ENCODE measurements at regions not wholly inside any gene's neighbourhood (a gene's known extent, or its start where the extent isn't known, plus 50 kb on each side); places are given as distances from the start of the nearest gene placed in this dataset.

DNA sequence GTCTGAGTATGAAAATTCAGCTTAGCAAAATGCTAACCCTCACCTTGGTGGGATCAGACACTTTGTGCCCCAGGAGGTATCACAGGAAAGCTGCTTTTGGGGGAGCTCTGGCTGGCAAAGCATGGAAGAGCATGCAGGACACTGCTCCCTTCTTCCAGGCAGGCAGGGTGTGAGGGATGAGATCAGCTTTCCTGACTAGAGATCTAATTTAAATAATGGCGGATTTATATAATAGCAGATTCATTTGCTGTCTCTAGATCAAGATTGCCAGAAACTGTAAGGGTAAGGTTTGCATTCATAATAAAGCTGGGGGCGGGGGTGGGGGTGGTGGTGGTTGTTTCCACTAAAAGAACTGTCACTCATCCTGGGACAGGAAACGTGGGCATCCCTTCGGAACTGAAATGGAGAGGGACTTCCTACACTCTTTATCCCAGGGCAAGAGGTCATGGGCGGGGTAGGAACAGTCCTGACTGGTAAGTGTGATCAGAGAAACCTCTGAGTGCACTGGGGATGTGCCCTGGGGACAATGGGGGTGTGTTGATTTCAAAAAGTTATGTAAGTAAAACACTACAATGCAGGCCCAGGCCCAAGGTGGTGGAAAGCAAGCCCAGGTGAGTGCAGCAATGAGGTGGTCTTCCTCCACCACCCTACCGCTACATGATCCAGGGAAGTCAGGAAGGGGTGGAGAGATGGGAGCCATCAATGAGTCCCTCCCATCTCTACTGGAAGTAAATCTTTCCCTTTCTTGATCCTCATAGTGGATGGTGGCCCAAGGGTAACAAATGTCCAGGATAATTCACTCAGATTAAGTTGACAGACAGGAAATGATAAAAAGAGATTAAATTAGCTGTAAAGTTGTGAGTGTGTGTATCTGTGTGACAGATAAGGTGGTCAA, 171.4 kb upstream of the SERPINE2 start:
- no peak for DNase-seq

DNA sequence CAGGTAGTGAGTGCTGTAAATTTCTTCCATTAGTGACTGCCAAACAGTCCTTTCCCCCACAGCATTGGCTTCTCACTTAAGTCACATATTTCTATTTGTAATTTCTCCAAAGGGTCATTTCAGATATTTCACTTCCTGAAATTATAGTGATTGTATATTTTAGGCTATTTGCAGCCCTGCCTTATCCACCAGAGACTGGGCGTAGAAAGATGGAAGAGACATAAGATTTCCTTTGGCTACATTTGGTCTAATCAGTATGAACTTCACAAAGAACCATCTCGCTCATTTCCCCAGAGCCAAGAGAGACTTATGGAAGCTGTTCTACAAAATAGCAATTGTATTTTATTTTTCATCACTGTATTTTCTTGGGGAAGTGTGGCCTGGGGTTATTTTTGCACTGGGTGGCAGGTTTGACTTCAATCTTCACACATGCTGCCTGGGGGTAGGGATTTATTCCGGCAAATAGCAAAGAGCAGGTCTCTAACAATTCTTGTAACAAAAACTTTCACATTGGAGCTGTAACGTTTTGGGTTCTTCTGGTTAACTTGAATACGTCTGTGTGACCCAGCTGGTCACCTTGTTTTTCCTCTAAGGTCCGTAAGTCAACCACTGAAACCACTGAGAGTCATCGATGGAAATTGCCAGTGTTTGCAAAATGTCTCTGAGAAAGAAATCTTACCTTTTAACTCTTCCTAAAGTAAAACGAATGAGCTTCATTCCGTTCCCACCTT, 170.6 kb upstream of the SERPINE2 start:
- DNase-seq: no peak

DNA sequence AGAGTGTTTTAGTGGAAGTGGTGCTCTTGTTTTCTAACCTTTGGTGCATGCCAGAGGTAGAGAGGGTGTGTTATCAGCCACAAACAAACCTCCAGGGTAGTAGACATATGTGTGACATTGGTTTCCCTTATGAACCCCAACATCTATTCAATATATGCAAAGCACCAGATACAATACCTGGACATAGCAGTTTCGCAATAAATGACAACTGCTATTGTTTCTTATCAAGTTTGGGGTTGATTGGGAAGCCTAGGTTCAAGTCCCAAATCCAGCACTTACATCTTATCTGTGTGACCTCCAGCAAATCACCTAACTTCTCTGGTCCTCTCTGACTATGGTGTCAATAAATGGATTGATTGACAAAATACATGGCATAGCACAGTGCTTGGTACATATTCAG, 169.4 kb upstream of the SERPINE2 start:
- DNase-seq: no peak

DNA sequence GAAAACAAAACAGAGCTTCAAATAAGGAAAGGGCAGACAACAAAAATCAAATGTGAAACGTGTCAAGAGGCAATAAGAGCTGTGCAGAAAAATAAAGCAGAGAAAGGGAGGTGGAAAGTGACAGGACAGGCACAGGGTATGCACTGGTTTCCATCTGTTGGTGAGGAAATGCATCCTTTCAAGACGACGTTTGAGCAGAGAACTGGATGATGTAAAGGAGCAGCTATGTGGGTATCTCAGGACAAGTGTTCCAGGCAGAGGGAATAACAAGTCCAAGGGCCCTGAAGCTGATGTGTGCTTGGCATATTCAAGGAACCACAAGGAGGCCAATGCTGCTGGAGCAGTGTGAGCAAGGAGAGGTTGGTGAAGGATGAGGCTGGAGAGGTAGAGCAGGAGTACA, 168.9 kb upstream of the SERPINE2 start:
- DNase-seq: no peak

DNA sequence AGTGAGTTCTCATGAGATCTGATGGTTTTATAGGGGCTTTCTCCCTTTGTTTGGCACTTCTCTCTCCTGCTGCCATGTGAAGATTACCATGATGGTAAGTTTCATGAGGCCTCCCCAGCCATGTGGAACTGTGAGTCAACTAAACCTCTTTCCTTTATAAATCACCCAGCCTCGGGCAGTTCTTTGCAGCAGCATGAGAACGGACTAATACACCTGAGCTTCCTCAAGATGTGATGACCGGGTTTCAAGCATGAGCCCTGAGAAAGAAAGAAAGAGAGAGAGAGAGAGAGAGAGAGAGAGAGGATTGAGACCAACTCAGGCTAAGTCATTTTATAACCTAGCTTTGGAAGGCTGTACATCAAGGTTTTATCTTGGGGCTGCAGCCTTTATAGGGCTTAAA, 167.7 kb upstream of the SERPINE2 start:
- no peak for DNase-seq

DNA sequence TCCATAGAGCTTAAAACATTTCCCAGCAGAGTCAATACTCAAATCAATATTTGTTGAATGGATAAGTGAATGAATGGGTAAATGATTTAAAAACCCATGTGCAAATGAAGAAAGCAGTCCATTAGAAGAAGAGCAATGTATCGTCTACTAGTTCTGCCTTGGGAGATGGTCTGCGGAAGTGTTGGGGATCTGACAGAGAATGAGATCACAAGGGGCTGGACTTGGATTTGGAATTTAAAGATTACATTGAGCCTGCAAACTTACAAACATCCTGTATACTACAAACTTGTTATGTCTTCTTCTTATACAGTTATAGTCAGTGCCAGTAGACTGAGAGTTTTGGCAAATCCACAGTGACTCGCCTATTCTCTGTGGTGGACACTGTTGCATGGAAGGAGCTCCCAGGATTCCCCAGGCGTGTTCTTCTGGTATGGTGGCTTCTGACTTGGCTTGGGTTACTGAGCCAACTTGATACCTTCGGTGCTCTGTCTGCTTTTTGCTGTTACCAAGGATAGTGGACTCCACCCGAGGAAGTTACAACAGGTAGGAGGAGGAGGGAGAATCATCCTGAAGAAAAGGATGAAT, 163.3 kb upstream of the SERPINE2 start:
- DNase-seq: no peak

DNA sequence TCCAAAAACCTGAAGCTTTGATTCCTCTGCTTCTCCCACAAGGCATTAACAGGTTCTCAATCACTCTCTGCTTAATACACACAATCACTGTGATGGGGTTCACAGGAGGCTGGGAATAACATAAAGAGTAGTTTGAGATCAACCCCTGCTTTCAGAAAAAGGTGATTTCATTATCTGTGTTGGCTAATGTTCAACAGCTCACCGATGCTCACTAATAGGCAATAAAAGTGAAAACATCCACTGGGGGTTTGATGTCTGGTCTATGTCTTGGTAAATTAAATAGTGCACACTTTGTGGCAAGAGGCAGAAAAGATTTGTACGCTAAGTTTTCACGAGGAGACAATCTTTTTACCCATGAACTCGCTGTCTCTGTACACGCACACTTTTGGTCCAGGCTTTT, 159.3 kb upstream of the SERPINE2 start:
- DNase-seq: no peak

DNA sequence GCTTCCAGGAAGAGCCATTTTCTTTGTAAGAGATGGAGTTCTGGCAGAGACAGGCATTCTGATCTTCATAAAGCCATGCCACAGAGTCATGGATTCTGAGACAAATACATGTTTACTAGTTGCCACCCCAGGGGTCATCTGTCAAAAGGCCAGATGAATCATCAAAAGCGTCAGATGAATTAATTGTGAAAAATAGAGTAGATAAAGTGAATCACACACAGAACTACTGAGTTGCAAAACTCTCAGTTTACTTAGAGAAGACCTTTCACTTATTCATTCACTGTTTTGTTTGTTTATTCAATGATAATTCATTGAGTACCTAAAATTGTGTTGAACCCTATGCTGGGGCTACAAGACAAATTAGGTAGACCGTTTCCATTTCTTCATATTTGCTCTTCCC, 157.7 kb upstream of the SERPINE2 start:
- DNase-seq: no peak

DNA sequence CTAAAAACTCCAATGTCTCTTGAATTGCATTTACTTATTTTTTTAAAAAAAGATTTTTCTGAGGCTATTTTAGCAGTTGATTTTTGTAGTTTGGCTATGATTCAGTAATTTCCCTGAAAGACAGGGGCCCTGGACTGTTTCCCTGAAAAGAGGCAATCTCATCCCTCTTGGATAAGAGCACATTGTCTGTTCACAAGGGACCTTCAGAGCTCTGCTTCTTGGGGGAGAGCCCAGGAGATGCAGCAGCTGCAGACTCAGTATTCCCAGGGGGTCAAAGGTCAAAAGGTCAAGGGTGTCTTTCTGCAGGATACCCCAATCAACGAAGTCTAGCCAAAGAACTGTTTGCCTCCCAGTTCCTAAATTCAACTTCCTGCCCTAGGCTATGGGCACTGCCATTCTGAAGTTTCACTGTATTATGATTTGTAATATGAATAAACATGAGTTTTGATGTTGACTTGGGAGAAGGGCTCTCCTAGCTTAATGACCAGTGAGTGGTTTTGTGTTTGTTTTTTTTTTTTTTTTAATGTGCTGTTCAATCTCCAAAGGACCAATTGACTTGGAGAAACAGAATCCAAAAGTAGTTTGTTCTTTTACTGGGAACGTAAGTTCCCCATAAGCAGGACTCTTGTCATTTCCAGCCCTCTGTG, 157.0 kb upstream of the SERPINE2 start:
- no peak for DNase-seq

DNA sequence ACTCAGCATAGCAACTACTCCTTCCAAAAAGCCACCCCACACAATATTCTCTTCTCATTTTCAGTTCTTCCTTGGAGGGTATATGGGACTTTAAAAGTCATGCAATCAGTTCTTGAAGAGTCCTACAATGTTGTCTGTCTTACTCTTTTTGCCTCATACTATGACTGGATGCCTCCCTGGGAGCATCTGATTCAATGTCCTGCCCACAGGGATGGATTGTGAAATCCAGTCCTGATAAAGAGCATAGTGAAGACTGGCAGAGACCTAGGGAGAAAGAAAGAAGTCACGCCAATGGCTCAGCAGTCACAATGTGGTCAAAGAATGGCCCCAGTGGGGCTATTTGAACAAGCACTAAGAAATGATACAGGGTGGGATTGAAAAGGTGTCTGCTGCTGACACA, 155.1 kb upstream of the SERPINE2 start:
- no peak for DNase-seq

DNA sequence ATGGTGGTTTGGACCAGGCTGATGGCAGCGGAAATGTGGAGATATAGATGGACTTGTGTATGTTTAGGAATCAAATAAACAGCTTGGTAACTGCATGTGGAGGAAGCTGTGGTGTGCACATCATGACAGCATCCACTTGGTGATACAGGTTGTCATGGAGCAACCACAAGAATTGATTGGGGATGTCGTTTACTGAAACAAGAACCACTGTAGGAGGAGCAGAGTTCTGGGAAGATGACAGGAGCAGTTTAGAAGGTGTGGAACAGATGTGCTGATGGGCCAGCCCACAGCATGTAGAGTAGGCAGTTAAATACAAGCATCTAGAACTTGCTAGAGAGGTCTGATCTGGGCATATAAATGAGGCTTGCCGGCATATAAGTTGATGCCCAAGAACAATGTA, 152.4 kb upstream of the SERPINE2 start:
- DNase-seq: no peak

DNA sequence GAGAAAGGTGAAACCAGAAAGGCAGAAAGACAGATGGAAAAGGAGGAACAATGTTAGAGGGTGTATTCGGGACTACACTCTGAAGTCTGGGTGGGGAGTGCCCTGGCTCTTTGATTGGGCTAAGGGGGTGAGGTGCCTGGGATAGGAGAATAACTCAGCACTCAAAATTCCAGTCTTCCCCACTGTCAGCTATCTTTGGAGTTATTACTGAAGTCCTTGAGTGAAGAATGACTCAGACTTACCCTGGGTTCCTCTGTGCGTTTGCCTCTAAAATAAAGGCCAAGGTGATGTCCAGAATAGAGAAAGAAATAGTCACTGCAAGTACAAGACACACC, 151.8 kb upstream of the SERPINE2 start:
- no peak for DNase-seq

DNA sequence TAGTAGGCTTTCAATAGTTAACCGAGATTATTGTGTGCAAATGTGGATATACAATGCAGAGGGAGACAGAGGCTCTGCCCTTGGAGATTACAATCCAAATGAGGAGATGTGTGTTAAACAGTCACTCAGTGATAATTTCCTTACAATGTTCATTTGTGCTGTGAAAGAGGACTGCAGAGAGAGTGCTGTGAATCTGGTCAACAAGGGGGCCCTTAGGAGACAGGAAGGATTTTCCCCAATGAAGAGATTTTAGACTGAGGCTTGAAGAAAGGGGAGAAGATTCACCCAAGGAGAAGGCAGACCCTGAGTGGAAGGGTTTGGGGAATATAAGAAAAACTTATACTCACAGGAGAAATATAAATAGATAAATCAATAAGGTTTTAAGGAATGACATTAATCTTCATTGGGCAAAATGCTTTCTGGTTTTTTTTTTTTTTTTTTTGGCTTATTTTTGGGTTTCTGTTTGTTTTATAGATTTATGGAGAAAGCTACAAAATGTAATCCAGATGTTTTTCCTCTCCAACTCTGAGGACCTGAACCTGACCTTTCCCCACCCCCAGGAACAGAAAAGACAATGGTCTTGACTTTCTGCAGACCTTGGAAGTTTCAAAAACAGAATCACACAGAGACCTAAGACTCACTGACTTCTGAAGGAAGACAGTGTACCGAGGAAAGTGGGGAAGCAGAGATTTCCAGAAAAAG, 151.3 kb upstream of the SERPINE2 start:
- DNase-seq: no peak

DNA sequence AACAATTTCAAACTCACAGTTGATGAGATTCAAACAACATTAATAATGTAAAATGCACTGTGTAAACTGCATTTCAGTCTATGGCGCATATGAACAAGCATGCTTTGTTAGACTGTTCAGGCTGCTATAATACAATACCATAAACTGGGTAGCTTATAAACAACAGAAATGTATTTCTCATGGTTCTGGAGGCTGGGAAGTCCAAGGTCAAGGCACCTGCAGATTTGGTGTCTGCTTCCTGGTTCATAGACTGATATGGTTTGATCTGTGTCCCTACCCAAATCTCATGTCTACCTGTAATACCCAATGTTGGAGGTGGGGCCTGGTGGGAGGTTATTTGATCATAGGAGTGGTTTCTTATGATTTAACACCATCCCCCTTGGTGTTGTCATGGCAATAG, 148.1 kb upstream of the SERPINE2 start:
- no peak for DNase-seq

DNA sequence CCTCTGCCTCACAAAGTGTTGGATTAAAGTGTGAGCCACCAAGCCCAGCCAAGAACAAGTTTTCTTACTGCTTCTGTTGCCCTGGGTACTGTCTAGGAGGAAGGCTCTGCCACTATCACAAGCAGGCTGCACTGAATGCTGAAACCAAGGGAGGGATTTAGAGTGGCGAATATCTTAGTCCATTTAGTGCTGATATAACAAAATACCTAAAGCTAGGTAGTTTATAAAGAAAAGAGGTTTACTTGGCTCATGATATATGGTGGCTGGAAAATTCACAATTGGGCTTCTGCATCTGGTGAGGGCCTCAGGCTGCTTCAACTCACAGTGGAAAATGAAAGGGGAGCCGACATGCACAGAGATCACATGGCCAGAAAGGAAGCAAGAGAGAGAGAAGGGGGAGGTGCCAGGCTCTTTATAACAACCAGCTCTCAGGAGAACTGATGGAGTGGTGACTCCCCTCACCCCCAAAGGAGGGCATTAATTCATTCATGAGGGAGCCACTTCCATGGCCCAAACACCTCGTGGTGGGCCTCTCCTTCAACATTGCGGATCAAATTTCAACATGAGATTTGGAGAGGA, 146.0 kb upstream of the SERPINE2 start:
- DNase-seq: no peak

DNA sequence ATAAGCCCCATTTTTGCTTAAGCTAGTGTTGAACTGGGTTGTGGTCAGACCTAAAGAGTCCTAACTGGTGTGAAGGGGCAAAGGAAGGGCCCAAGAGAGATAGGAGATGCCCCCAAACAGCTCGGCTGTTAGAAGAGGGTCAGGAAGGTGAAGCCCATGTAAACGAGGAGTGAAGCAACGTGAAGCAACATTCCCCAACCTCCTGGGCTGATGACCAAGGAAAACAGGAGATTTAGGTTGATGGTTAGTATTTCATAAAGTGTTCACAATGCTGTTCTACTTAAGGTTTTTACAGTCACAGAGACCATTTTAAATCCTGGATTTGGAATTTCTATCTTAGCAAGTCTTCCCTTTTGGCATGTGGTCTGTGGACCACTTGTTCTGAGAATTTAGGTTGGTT, 144.0 kb upstream of the SERPINE2 start:
- DNase-seq: no peak

DNA sequence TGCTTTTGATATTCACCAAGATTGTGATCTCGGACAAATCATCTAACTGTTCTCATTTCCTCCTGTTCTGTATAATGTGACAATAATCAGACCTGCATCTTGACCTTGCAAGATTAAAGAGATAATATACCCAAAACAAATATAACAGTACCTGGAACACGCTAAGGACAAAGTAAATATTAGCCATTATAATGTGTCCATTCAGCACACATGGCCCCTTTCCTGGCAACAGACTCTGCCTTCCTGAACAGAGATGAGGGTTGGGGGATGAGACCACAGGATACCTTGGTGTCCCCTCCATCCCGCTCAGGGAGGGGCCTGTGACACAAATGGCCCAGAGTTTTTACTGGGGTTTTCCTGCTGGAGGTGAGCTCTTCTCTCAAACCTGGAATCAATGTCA, 143.4 kb upstream of the SERPINE2 start:
- no peak for DNase-seq

DNA sequence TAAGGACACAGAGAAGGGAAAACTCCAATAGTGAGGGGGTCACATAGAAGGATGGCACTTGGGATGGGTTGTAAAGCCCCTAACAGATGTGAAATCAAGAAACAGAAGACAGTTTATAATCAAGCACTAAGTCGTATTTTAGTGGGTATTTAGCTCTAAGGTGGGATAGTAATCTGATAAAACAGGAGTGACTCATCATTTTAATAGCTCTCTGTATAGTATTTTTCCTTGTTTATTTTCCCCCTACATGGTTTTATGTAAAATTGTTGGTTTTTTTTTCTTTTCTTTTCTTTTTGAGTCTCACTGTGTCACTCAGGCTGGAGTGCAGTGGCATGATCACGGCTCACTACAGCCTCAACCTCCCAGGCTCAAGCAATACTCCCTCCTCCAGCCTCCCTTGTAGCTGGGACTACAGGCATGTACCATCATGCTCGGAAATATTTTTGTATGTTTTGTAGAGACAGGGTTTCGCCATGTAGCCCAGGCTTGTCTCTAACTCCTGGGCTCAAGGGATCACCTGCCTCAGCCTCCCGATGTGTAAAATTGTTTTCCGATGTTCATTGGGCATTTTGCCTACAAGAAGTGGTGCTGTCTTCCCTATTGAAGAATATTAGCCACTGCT, 142.6 kb upstream of the SERPINE2 start:
- no peak for DNase-seq

DNA sequence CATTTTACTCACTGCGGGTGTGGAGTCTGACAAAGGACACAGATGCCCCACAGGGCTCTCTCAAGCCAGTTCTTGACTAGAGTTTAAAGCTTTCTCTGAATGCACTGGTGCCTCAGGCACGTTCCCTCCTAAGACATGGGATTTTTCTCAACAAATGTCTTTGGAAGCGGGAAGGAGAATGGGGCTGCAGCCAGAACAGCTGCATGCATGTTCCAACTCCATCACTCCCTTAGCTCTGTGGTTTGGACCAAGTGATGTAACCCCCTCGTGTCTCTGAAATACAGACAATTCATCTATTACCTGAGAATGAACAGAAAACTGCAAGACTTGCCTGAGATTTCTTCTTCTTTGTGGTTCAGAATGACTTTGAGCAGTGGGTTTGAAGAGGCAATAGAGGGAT, 141.7 kb upstream of the SERPINE2 start:
- DNase-seq: no peak

DNA sequence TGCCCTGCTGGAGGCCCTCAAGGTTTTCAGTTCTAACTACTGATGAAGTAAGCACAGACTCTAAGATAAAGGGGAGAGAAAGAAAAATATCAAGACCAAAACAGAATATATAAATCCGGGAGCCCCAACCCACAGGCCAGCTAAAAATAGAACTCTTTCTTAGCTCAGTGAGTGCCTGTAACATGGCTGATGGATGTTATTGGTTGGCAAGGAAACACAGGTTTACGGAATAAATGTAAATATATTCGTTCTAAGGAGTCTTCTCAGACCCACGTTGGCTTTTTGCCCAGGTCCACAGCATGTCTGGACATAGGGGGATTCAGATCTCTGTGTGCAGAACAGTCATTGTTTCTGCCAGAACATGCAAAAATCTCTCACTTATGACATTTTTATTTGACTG, 139.0 kb upstream of the SERPINE2 start:
- DNase-seq: no peak

DNA sequence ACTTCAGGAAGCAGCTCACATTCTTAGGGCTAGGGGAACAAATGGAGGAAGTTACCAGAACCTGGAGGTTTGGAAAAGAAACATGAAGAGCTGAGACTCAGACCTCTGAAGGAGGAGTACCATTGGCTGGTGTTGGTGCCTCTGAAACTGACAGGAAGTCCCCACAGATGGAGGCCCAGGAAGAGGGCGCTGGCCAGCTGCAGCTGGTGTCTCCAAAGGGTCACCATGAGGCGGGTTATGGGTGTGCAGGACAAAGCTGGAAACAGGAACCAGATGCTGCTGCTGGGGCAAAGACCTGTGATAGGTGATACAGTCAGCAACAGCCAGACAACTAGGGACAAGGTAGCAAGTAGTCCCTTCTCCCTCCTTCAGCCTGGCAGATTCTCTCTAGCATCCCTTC, 136.5 kb upstream of the SERPINE2 start:
- no peak for DNase-seq

DNA sequence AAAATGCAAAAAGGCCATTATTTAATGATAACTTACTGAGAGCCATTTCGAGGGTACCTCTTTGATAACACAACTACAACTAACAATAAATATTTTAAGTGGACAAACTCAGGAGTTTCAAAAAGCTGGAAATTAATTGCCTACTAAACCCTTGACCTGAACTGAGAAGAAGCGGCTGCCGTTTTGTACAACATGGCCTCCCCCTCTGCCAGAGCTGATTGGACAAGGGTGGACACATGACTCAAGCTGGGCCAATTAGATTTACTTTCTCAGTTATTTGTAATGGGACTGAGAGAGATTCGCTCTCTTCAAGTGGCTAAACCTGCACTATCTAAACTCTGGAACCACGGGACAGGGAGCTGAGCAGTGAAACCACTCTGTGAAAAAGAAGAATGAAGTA, 135.9 kb upstream of the SERPINE2 start:
- no peak for DNase-seq
